Left ventricle myocardium superior (tissue), 1 donor: ENCODE measurements at regions not wholly inside any gene's neighbourhood (a gene's known extent, or its start where the extent isn't known, plus 50 kb on each side); places are given as distances from the start of the nearest gene placed in this dataset.

Experiments used
- ATAC-seq: fragments of 200-7000 bp; cut with Tn5 transposase; one replicate; pipeline ENCODE4 v1.9.1; 2020; ENCODE audit warnings: mild to moderate bottlenecking, moderate library complexity
- DNase-seq: peaks from one replicate; pipeline ENCODE4 v3.0.0-alpha.2; 2020
- intact Hi-C: fragments of 100-400 bp; cut with micrococcal nuclease; formaldehyde crosslinking; loops from one replicate; pipeline ENCODE4 v1.11.0; 2022
- donor health status: DM: no; HTN: yes; CAD: no; lungs with severe emphysema.

DNA sequence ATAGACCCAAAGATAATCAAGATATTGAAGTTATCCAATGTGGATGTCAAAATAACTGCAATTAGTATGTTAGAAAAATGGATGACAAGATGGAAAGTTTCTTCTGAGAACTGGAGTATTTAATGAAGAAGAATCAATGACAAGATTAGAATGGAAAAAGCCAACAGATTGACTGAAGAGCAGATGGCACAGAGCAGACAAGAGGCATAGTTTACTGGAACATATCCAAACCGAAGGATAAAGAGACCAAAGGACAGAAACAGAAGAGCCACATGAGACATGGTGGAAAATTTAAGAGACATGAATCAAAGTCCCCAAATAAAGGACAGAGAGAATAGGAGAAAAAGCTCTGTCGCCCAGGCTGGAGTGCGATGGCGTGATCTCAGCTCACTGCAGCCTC is 89.6 kb upstream of the RXFP2 start:
- no peak for ATAC-seq
- intact Hi-C loops, result no loop called here
- no peak for DNase-seq

DNA sequence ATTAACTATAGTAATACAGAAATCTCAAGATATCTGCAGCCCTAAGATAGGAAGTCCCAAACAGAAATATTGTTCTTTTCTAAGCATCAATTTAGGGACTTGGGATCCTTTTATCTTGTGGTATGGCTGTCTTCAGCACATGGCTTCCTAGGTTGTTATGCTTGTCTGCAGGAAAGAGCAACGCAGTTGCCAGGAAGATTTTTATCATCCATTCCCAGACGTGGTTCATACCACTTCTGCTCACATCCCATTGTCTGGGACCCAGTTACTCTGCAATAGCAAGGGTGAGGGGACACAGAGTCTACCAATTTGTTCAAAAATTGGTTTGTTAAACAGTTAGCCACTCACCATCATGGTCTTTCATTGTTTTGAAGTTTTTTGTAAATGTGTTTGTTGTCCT is 85.6 kb upstream of the RXFP2 start:
- intact Hi-C loops, result no loop called here
- ATAC-seq (no peak), DNase-seq (no peak)

DNA sequence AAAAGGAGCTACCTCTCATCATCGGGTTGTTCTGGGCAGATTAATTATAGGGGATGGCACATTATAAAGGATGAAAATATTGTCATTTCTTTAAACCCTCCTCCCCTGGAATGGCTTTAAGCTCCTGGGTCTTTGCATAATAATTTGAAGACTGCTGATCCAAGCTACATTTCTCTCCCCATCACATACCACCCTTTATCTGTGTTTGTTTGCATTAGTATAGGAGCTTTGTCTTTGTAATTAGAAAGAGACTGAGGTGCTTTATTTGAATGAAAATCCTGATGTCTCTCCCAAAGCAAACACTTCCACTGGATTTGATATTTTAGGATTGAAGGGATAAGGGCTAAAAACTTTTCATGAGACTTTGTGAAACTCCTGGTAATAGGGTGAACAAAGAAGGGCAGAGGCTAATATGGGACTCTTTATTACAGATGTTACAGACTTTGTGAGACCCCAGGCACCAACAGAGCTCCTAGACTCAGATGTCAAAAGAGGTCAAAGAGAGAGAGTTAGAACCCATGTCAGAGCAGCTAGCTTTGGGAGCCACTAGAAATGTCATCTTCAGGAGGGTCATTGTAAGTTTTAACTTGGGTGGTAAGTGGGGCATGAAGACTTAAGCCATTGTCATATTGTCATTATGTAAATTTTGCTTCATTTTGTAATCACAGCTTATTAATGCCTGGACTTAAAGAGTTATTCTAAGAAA is 75.3 kb upstream of the RXFP2 start:
- no peak for ATAC-seq
- DNase-seq, result no peak
- intact Hi-C loops, result no loop called here

DNA sequence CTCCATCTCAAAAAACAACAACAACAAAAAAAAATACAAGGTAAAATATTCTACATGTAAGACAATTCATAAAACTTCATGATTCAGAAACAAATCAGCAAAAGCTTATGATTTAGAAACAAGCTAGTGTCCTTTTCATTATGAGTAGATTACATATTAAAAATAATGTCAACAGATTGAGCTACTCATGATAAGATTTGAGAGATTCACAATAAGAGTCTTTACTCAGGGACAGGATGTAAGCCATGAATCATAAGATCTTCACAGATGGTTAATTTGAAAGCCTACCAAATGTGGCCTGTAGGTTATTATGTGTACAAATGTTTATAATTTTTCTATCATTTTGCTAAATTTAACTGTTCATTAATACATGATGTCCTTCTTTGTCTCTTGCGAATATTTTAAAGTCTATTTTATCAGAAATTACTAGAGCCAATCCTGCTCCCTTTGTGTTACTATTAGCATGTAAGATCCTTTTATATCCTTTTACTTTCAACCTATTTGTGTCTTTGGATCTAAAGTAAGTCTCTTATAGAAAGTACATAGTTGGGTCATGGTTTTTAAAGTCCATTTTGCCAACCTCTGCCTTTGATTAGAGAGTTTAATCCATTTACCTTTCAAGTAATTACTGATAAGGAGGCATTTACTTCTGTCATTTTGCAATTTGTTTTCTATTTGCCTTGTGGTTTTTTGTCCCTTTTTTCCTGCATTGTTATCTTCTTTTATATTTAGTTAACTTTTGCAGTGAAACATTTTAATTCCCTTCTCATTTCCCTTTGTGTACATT is 68.3 kb upstream of the RXFP2 start:
- intact Hi-C loops, result no loop called here
- ATAC-seq, result no peak
- DNase-seq, result no peak

DNA sequence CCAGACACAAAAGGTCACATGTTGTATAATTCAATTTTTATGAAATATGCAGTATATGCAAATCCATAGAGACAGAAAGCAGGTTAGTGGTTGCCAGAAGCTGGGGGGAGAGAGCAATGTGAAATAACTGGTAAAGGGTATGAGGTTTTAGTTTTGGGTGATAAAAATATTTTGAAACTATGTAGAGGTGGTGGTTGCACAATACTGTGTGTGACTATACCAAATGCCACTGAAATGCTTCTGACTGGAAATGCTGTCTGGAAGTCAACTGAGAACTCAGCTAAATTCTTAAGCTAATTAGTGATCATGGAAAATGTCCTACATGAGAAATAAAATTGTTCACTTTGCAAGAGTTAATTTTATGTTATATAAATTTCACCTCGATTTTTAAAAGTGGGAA is 65.3 kb upstream of the RXFP2 start:
- intact Hi-C loops, result no loop called here
- ATAC-seq, result no peak
- DNase-seq, result no peak

DNA sequence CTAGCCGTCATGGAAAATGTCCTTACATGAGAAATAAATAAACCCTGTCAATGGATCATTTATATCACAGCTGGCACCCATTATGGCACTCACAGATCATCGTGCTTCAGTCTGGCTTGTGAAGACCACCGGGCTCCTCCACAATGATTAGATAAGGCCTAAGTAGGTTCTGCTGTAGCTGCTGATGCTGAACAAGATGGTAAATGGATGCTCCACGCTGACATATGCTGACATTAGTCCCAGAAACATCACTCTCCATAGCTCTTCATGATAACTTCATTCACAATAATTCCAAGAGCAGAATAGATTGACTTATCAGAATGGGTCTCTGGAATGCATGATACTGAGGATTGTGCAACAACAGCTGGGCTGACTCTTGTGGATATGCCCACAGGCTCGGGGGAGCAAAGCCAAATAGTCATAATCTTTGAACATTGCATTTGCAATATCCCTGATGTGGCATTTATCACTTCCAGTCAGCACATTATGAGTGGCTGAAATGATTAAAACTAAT is 63.8 kb upstream of the RXFP2 start:
- intact Hi-C loops, result no loop called here
- ATAC-seq (no peak), DNase-seq (no peak)

DNA sequence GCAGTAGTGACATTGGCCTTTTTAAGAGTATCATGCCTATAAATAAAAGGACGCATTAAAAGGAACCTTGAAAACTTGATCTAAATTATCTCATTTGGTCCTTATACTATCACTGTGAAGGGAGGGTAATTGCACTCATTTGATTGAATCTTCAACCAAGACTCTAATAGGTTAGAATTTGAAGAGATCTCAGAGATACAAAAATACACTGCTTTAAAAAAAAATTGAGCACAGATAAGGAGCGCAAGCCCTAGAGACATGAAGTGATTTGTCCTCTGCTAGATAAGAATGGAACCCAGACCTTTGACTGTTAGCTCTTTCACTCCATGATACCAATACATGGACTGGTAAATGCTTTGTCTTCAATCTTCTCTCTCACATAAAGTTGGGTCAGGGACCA is 58.2 kb upstream of the RXFP2 start:
- intact Hi-C loops, result no loop called here
- DNase-seq, result no peak
- ATAC-seq, result no peak

DNA sequence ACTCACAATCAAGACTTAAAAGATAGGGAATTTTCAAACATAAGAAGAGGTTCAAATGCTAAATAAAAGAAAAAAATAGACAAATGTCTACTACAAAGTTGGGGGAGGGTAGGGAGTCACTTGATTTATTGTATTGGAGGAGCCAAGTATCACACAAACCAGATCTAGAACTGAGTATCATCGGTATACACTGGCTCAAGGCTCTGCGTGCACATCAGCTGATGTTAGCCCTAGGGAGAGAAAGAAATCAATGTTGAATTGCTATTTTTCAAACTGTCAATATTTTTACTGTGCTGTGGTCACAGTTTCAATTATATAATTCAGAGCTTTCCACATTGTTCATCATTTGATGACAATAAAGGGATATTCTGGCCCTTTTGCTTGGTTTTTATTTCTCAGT is 54.9 kb upstream of the RXFP2 start:
- ATAC-seq (no peak), DNase-seq (no peak)
- intact Hi-C loops, result no loop called here

DNA sequence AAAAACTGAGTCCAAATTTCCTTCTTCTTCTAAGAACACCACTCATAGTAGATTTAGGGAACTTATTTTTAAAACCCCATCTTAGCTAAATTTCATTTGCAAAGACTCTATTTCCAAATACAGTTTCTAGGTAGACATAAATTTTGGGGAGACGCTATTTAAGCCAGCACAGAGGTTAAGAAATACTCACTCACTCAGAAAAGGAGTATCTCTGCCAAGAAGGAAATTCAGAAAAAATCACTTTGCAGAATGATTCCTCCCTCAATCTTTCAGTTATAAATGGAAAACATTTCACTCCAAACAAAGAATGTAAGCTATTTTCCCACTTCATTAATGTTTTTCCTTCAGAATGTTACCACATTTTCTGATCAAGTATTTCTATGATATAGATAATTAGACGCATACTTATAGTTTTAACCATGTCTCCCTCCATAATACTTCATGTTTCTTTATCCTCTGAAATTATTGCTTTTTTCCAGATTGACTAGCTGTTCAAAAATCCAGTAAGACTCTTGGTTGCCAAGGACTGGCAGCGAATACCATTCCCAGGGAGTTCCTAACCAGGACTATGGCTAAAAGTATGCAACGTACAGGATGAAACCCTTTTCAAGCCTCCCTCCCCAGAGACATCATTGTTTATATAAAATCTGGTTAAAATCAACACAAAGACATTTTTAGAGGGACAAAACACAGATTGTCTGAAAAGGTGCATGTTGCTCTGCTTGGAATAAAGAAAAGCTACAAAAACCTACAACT is 52.5 kb upstream of the RXFP2 start:
- DNase-seq, result no peak

More for the DNA sequence above, 52.5 kb upstream of the RXFP2 start:
- no peak for ATAC-seq
- intact Hi-C loops, result no loop called here
